Omental fat pad (tissue), 1 donor: ENCODE measurements at regions not wholly inside any gene's neighbourhood (a gene's known extent, or its start where the extent isn't known, plus 50 kb on each side); places are given as distances from the start of the nearest gene placed in this dataset.
A peak's percentile ranks its signal among the peaks of the same experiment; 100 is the strongest.
"Not testable (repeated sequence)": the region's sequence is repeated elsewhere in the genome, so short reads cannot be mapped to it uniquely, and the experiment has no call there.

Source experiments
- ATAC-seq: fragments of 150-250 bp; one replicate; pipeline ENCODE4 v1.9.1; 2016; ENCODE audit warnings: mild to moderate bottlenecking, moderate library complexity; ENCODE audit not compliant: low FRiP score
- DNase-seq: peaks from one replicate; pipeline ENCODE4 v3.0.0-alpha.2; 2019; ENCODE audit warnings: low spot score

DNA sequence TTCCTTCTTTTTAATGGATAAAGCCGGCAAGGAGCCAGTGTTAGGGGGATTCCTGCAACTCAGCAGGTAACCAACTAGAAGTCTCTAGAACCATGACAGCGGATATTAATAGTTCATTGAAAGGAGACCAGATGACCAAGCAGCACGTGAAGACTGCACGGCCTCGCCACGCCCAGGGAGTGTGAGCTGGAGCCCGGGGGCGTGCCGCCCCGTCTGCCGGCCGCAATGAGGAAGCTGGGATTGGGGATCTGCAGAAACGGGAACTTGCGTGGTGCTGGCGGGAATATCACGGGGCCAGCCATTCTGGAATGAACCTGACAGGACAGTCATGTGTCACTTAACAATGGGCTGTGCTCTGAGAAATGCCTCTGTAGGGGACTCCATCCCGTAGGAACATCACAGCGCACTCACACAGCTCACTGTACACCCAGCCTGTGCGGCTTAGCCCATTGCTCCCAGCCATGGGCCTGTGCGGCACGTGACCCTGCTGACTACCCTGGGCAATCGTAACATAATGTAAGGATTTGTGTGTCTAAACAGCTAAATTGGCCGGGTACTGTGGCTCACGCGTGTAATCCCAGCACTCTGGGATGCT lies 4092.8 kb upstream of the TPTE start:
- DNase-seq, ATAC-seq: not testable (repeated sequence)

DNA sequence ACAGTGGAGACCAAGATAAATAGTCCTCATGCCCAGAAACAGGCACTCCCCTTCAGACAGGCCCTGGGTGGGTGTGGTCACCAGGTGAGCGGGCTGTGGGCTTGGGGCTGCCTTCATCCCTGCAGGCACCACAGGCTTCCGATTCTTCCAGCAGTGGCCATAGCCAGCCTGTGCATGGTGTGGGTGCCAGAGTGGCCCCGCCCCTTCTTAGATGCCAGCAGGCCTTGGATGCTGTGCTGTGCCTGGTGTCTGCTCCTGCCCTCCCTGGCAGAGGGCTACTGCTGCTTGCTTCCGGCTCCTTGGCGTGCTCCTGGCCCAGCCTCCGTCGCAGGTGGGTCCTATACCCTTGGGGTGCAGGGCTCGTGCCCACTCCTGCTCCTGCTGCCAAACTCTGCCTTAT lies 4091.5 kb upstream of the TPTE start:
- DNase-seq, ATAC-seq: not testable (repeated sequence)

DNA sequence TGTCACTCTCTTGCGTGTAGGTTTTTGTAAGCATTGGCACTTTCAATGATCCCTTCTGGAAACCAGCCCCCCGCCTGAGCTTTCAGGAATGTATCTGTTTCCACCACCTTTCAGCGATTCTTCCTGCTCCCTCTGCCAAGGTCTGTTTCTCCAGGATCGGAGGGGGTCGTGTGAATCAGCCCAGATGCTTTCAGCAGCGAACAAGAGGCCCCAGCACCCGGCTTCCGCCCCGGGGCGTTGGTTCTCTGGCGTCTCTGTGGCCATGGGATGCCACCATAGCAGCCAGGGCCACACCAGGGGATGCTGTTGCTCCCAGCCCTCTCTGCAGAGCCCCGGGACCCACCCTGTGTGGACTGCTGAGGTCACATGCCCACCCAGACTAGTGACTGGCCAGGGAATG lies 4088.2 kb upstream of the TPTE start:
- not testable (repeated sequence) for DNase-seq, ATAC-seq

DNA sequence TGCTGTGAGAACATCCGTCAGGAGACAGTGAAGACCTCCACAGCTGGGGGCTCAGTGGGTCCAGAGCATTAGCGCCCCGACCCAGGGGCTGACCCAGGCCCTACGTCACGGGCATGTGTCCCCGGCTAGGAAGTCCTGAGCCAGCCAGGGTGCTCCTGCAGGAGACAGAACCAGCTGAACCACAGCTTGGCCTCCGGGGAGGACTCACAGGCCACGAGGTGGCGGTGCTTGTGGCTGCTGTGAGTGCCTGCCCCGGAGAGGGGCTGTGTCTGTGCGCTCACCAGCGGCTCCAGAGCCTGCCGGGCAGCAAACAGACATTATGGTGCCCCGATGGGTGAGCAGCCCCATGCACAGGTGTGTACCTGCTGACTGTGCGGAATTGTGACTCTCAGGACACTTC lies 4085.2 kb upstream of the TPTE start:
- not testable (repeated sequence) for DNase-seq, ATAC-seq

DNA sequence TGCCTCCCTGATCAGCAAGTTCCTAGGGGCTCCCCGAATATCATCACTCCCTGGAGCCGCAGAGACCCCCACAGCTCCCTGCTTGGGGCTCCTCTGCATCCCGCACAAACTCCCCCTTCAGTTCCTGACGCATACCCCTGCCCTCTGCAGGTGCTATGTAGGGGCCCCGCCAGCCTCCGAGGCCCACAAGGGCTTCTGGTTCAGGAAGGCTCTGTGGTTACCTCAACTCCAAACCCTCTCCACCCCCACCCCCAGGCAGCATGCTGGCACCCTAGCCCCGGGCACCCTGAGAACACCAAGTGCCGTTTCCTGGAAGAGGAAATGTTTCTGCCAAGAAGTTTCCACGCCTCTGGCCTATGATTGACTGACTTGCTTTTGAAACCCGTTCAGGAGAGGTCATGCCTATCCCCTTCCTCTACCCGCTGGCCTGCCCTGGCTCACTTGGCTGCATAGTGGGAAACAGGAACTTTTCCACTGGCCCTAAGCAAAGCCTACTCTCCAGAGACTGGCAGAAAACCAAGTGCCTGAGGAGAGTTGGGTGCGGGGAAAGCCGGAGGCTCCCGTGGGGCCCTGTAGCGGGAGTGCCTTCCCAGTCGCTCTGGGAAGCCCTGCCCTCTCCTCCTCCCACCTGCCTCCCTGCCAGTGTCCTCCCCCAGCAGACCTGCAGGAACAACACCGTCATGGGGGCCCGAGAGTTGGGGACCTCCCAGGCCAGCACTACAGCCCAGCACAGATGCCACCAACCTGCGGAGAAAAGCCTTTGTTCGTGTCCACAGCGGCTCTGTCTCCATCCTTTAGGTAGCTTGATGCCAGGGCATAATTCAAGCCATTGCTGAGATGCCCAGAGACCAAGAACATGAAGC lies 4084.2 kb upstream of the TPTE start:
- DNase-seq: not testable (repeated sequence)
- peak; percentile 59 for ATAC-seq

DNA sequence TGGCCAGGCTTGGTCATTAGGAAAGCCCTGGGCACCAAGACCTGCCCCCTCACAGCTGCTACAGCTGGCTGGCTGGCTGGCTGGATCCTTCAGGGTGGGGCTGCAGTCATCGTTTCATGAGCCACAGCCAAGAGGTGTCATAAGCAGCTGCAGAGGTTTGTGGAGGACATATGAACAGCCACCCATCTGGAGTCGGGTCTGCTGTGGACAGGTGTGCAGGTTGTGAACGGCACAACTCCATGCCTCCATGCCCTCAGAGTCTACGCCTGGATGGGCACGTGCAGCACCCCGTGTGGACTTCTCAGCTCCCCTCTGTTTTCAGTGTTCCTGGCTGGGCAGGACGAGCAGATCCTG lies 4083.6 kb upstream of the TPTE start:
- not testable (repeated sequence) for DNase-seq, ATAC-seq

DNA sequence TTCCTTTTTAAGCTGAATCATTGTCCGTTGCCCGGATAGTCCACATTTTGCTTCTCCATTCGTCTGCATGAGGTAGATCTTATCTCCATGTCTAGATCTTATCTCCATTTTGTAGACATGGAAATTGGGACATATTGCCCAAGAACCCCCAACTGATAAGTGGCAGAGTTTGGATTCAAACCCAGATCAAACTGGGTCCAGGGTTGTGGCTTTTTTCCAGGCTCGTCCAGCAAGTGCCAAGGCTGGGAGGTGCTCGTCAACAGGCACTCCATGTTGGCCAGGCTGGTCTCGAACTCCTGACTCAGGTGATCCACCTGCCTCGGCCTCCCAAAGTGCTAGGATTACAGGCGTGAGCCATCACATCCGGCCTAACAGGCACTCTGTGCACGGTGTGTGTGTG lies 4082.3 kb upstream of the TPTE start:
- DNase-seq, ATAC-seq: not testable (repeated sequence)

DNA sequence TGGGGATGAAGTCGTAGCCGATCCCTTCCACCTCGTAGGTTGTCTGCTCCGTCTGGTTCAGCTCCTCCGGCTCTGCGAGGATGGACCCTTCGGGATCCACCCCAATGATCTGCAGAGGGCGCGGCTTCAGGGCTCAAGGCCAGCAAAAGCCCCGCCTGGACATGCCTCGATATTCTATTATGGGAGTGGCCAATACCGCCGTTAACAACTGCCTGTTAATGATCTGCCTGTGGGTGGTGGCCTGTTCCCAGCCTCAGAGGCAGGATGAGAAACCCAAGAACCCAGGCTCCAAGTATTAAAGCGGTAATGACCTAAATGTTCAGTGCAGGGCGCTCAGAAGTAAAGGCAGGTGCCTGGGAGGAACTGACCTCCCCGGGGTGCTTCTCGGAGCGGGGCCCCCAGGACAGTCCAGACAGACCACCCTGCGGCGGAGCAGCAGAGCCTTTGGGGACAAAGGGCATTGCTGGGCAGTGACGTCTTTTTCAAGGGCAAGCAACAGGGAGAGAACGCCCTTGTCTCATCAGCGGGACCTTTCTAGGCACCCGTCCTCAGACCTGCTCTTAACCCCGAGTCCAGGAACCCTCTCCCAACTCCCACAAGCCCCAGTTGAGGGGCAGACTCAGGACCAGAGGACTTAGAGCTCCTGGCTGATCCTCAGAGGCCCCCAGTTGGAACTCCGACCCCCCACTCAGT lies 4066.6 kb upstream of the TPTE start:
- not testable (repeated sequence) for DNase-seq, ATAC-seq

DNA sequence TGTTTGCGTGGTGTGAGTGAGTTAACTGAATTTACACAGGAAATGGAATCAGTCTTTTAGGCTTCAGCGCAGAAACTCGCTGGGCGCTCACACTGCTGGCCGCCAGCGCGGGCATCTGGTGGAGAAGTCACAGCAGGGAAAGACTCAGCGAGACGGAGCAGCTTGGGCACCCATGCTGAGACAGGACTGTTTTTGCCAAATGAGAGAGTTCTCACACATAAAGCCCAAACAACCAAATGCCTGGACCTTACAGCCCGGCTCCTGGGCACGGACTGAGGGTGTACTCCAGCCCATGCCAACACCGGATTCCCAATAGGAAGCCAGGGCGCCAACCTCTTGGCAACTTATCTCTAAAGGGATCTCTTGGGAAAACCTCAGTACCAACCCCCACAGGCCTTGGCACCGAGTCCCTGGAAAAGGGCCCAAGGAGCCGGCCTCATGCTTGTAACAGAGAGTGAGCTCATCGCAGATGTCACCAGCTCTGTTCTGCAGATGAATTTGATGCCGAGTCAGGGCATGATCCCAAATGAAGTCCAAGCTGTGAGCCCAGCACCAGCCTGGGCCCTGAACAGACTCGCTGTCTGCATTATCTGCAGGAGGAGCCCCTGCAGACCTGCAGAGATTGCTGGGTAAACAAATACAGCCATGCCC lies 4065.2 kb upstream of the TPTE start:
- not testable (repeated sequence) for ATAC-seq, DNase-seq

DNA sequence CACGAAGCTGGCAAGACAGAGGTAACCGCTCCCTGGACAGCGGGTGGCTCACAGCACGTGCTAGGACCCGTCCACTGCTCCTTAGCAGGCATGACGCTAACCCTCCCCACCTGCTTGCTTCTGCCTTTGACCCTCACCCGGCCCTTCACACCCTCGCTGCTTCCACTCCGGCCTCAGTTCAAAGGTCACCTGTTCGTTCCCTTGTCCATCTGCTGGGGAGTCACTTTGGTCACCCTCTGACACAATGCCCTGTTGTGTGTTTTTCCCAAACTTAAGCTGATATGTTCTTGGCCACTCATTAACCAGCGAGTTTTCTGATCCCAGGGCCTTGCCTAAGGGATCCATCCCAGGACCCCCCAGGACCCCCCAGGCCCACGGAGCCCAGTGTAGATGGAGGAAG lies 4061.6 kb upstream of the TPTE start:
- not testable (repeated sequence) for DNase-seq, ATAC-seq

DNA sequence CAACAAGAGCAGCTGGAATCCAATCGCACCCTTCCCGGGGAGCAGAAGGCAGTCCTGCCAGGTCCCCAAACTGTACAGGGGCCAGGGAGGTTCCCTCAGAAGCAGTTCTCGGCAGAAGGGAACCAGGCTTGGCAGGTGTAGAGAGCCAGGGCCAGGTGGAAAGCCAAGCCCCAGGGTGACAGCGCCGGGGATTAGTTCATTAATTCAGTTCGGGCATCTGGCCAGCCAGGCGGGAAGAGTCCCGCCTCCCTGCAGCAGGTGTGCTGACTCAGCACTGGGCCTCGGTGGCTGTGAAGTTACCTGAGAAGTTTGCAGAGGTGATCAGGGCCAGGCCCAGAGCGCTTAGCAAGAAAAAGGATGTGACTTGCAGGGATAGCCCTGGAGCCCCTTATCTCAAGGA lies 4060.0 kb upstream of the TPTE start:
- DNase-seq, ATAC-seq: not testable (repeated sequence)

DNA sequence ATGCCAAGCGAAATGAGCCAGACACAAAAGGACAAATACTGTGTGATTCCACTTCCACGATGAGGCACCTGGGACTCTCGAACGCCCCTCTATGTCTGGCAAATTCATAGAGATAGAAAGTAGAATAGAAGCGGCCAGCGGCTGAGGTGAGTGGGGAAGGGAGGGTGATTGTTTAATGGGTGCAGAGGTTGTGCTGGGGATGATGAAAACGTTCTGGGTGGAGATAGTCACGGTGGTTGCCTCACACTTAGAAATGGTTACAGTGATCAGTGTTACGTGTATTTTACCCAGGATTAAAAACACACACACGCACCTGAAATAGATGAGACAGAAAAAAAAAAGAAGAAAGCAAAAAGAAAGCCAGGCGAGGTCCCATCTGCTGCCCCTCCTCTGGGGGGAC lies 4057.0 kb upstream of the TPTE start:
- DNase-seq, ATAC-seq: not testable (repeated sequence)

DNA sequence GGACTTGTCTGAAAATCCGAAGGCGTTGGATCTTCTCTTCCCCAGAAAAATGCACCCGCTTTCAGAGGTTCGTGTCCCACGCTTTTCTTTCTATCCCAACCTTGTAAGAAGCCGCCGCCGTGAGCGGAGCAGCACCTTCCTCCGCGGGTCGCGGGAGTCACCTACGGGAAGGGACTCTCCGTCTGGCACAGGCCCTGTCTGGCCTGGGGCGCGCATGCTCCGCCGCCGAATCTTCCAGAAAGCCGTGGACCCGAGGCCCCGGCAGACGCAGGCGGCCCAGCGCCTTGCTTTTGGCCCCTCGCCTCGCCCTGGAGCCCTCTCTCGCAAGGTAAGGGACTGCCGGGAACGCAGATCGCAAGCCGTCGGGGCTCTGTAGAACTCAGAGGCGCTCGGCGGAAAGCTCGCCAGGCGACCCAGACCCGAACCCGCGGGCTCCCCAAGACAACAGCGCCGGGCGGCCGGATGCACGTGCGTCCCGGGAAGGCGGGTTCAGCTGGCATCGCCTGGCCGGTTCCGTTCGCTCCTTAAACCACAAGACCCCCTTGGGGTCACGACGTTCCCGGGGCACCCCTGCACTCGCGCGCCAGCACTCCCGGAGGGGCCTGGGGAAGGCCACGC lies 4055.2 kb upstream of the TPTE start:
- DNase-seq, ATAC-seq: not testable (repeated sequence)

DNA sequence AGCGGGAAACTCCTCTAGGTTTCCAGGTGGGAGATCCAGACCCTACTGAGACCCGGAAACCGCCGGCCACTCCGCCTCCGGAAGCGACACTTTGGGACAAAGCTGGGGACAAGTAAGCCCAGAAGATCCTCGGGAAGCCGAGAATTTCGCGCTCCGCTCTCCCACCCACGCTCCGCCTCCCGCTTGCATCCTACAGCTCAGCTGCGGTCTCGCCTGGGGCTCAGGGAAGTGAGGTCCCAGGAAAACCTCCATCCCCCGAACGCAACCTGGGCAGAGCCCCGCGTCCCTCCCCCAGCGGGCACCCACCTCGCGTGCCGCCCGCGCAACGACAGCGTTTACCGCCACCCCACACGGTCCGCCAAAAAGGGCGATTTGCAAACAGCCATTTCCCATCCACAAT lies 4054.7 kb upstream of the TPTE start:
- not testable (repeated sequence) for ATAC-seq

DNA sequence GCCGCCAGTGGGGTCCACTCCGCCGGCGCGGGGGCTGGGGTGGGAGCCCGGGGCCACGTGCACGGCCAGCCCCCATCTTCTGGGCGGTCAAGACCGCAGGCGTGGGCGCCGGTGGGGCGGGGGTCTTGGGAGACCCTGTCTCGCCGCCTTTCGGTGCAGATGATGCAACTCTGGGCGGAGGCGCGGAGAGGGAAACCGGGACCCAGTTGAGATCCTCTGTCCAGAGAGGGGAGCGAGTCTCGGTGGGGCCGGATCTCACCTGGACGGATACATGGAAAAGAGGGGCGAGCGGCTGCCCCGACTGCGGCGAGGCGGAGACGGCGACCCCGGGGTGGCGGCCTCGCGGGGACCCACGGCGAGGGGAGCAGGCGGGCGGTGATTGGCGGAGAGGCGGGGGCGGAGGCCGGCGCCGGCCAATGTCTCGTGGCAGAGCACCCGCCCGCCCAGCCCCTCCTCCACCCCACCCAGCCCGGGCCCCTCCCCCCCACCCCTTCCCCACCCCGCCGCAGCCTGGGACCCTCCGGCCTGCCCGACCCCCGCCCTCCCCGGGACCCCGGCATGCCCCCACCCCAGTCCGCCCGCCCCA lies 4054.1 kb upstream of the TPTE start:
- not testable (repeated sequence) for ATAC-seq

More for the DNA sequence above, 4054.7 kb upstream of the TPTE start:
- not testable (repeated sequence) for DNase-seq

DNA sequence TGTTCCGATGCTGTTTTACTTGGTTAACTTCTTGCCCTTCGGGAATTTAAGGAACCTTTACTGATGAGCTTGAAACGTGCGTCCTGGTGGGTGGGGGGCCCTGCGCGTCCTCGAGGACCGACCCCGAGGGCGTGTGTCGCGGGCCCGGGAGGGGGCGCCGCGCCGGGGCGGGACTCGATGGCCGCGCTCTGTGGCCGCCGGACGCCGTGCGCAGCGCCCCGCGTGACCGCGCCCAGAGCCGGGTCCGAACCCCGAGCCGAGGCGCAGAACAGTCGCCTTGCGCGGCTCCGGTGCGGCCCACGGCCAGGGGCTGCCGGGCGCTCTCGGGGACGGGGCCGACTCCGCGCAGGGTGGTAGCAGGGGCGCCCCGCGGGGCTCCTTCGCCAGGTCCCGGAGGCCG lies 4053.5 kb upstream of the TPTE start:
- not testable (repeated sequence) for ATAC-seq, DNase-seq

More for the DNA sequence above, 4054.1 kb upstream of the TPTE start:
- not testable (repeated sequence) for DNase-seq

DNA sequence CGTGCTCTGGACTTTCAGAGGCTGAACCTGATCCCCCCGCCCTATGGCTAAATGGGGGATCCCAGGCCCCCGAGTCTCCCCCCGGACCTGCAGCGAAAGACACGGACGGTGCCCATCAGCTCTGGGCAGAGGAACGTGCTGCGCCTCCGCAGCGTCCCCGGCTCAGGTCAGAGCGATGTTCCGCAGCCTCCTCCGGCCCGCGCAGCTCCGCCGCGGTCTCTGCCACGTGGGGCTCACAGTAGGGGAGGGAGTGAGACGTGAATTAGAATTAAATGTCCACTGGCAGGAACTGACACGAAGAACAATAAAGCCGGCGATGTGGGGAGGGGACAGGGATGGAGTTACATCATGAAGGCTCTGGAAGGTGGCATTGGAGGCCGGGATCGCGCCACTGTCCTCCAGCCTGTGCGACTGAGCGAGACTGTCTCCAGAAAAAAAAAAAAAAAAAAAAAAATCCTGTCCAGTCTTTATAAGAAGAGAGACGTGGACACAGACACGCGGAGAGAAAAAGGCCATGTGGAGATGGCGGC lies 4053.0 kb upstream of the TPTE start:
- ATAC-seq, DNase-seq: not testable (repeated sequence)

DNA sequence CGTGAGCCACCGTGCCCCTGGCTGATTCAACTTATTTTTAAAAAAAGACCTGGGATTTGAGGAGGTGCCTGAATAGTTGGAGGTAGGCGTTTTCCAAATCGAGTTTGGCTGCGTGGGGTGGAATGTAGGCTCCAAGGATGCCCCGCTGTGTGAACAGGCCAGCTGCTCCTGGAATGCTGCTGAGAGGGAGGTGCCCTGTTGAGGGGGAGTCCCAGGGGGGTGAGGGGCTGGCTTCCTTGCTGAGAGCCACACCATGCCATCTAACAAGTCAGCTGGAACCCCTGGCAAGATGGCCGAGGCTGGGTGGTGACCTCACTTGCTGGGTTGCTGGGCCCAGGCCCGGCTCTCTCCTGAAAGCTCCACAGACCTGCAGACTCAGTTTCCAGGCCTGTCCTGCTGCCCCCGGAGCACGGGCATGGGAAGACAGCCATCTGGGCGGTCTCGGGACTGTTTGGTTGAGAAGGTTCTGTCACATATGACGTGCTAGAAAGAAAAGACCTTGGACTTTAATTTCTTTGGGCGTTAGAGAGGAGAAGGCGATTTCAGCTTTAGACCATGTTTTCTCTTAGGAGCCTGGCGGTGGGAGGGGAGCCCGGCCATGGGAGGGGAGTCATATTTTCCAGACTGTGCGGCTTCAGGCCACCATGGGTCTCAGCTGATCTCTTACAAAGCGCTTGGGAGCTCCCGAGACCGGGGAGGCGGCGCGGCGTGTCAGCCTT lies 4047.0 kb upstream of the TPTE start:
- not testable (repeated sequence) for ATAC-seq, DNase-seq
